NCI-H1417 treated with DMSO at 0.1 percent for 48 hours (cell line): ENCODE measurements at regions not wholly inside any gene's neighbourhood (a gene's known extent, or its start where the extent isn't known, plus 50 kb on each side); places are given as distances from the start of the nearest gene placed in this dataset.

Source experiments
- DNase-seq: peaks from one replicate; lab custom pipeline; 2025; lab: John Stamatoyannopoulos, UW

GRCh38 chr2:235170016-235170415 is 218.2 kb downstream of the SH3BP4 start:
- no peak for DNase-seq

GRCh38 chr2:235170536-235171521 is 219.0 kb downstream of the SH3BP4 start:
- DNase-seq: peak; percentile 35

- no peak for DNase-seq
Measured at GRCh38 chr2:235171550-235172031, 219.8 kb downstream of the SH3BP4 start.

GRCh38 chr2:235180642-235181041 is 228.8 kb downstream of the SH3BP4 start:
- no peak for DNase-seq

- no peak for DNase-seq
Measured at GRCh38 chr2:235183786-235184185, 232.0 kb downstream of the SH3BP4 start.

GRCh38 chr2:235187806-235188205 is 236.0 kb downstream of the SH3BP4 start:
- no peak for DNase-seq

- no peak for DNase-seq
Measured at GRCh38 chr2:235191486-235191885, 239.7 kb downstream of the SH3BP4 start.

GRCh38 chr2:235191978-235192377 is 240.2 kb downstream of the SH3BP4 start:
- DNase-seq: no peak

GRCh38 chr2:235194351-235194750 is 242.5 kb downstream of the SH3BP4 start:
- no peak for DNase-seq

- DNase-seq: no peak
Measured at GRCh38 chr2:235194836-235195235, 243.0 kb downstream of the SH3BP4 start.

GRCh38 chr2:235195921-235196320 is 244.1 kb downstream of the SH3BP4 start:
- no peak for DNase-seq

GRCh38 chr2:235199128-235199527 is 247.3 kb downstream of the SH3BP4 start:
- no peak for DNase-seq

- DNase-seq: no peak
Measured at GRCh38 chr2:235200216-235200615, 248.4 kb downstream of the SH3BP4 start.

GRCh38 chr2:235201756-235202155 is 249.9 kb downstream of the SH3BP4 start:
- DNase-seq: no peak

GRCh38 chr2:235204948-235205347 is 253.1 kb downstream of the SH3BP4 start:
- DNase-seq: no peak

GRCh38 chr2:235206399-235206798 is 254.6 kb downstream of the SH3BP4 start:
- no peak for DNase-seq

GRCh38 chr2:235206980-235207579 is 255.3 kb downstream of the SH3BP4 start:
- no peak for DNase-seq

- no peak for DNase-seq
Measured at GRCh38 chr2:235211056-235211455, 259.2 kb downstream of the SH3BP4 start.

GRCh38 chr2:235212501-235213158 is 260.8 kb downstream of the SH3BP4 start:
- DNase-seq: no peak

- DNase-seq: no peak
Measured at GRCh38 chr2:235215248-235215647, 263.4 kb downstream of the SH3BP4 start.

GRCh38 chr2:235216901-235217300 is 265.1 kb downstream of the SH3BP4 start:
- no peak for DNase-seq

GRCh38 chr2:235217846-235218245 is 266.0 kb downstream of the SH3BP4 start:
- no peak for DNase-seq

GRCh38 chr2:235218486-235218907 is 266.7 kb downstream of the SH3BP4 start:
- no peak for DNase-seq
